ENCODE measurements at regions not wholly inside any gene's neighbourhood (a gene's known extent, or its start where the extent isn't known, plus 50 kb on each side); places are given as distances from the start of the nearest gene placed in this dataset.

DNA sequence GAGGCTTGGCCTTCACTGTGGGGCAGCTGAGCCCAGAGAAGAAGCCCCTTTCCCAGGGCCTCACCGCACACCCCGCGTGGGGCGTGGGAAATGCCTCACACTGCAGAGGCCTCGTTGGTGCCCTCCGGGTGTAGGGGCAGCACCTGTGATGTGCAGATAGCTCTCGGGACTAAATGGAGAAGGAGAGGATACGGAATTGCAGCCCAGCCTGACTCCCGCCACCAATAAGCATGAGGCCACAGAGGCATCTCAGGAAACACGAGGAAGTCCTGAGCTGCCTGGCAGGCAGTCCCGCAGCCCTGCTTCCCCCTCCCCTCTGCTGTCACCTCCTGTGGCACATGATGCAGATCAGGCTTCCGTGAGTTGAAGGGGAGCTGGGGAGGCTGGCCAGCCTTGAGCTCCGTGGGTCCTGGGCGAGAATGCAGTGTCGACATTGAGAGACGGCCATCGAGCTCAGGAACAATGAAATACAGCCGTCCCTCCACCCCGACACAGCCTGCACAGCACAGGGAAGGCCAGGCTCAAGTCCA lies 59.6 kb upstream of the PPP2R2D start:
- no peak overlapping the region for H3K27ac ChIP-seq (ENCODE audit: poor library complexity, severe bottlenecking)
- no peak overlapping the region for H3K4me3 ChIP-seq (ENCODE audit: severe bottlenecking)
- H3K27me3 ChIP-seq (ENCODE audit: insufficient read depth, poor library complexity, severe bottlenecking): peaks cover 3% of the 10 kb centered on the region
- DNase-seq (ENCODE audit: low spot score) (peak; percentile 29), ATAC-seq (ENCODE audit: low read depth) (no peak)
- TF ChIP-seq, protein P1, sequence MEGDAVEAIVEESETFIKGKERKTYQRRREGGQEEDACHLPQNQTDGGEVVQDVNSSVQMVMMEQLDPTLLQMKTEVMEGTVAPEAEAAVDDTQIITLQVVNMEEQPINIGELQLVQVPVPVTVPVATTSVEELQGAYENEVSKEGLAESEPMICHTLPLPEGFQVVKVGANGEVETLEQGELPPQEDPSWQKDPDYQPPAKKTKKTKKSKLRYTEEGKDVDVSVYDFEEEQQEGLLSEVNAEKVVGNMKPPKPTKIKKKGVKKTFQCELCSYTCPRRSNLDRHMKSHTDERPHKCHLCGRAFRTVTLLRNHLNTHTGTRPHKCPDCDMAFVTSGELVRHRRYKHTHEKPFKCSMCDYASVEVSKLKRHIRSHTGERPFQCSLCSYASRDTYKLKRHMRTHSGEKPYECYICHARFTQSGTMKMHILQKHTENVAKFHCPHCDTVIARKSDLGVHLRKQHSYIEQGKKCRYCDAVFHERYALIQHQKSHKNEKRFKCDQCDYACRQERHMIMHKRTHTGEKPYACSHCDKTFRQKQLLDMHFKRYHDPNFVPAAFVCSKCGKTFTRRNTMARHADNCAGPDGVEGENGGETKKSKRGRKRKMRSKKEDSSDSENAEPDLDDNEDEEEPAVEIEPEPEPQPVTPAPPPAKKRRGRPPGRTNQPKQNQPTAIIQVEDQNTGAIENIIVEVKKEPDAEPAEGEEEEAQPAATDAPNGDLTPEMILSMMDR (IDR thresholded peaks at IDR 0.05; ENCODE audit: poor library complexity, severe bottlenecking): no peak
- H3K9me3 ChIP-seq (ENCODE audit: severe bottlenecking): no peaks in the 10 kb centered on the region
- H3K4me1 ChIP-seq (ENCODE audit: insufficient read depth, poor library complexity, severe bottlenecking): no peaks in the 10 kb centered on the region
- H3K36me3 ChIP-seq (ENCODE audit: low read depth): no peaks in the 10 kb centered on the region

DNA sequence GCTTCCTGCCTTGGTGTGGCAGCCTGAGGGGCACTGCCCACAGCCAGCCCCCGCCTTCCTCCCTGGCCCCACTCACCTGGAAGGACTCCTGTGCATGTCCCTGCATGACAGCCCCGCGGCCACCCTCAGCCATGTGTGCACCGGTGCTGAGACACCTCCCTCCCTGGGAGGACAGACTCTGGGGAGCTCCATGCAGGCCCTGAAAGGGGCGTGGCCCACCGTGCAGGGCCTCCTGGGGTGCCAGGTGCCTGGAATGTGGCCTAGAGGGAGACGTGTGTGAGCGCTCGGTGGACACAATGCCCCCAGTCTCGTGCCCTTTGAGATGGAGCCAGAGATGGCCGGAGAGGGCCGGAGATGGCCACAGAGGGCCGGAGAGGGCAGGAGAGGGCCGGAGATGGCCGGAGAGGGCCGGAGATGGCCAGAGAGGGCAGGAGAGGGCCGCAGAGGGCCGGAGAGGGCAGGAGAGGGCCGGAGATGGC lies 59.1 kb upstream of the PPP2R2D start:
- no peaks in the 10 kb centered on the region for H3K36me3 ChIP-seq (ENCODE audit: low read depth)
- TF ChIP-seq, protein P1 (IDR thresholded peaks at IDR 0.05; ENCODE audit: poor library complexity, severe bottlenecking): no peak
- H3K4me1 ChIP-seq (ENCODE audit: insufficient read depth, poor library complexity, severe bottlenecking): no peaks in the 10 kb centered on the region
- no peak overlapping the region for H3K4me3 ChIP-seq (ENCODE audit: severe bottlenecking)
- no peaks in the 10 kb centered on the region for H3K27me3 ChIP-seq (ENCODE audit: insufficient read depth, poor library complexity, severe bottlenecking)
- no peak overlapping the region for H3K27ac ChIP-seq (ENCODE audit: poor library complexity, severe bottlenecking)
- DNase-seq (ENCODE audit: low spot score) (peak; percentile 45), ATAC-seq (ENCODE audit: low read depth) (no peak)
- H3K9me3 ChIP-seq (ENCODE audit: severe bottlenecking): no peaks in the 10 kb centered on the region

DNA sequence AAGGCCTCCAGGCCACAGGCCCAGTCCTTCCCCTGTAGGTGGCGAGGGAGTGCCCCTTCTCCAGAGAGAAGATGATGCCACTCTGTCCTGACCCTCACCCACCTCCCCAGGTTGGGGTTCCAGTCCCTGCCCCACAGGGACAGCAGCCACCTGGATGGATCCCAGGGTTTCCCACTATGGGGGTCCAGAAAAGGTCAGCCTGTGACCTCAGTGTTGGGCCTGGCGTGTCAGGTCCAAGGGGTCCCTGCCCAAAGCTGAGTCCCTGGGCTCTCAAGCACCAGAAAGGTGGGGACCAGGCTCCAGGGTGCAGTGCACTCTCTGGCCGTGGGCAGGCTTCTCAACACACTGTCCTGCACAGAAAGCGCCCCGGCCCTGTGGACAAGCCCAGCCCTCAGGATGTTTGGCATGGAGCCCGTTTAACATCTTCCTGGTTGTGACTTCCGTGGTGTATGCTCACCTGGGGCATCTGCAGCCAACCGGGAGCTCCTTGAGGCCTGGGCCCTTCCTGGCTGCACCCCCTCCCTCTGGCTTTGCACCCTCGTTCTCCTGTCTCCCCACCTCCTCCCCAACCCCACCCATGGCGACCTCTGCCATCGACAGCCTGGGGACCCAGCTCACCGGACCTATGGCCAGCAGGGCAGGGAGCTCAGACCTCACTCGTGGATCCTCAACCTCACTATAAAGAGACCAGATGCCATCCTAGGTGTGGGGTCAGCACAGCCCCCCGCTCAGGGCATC lies 58.3 kb upstream of the PPP2R2D start:
- H3K27me3 ChIP-seq (ENCODE audit: insufficient read depth, poor library complexity, severe bottlenecking): no peaks in the 10 kb centered on the region
- no peaks in the 10 kb centered on the region for H3K9me3 ChIP-seq (ENCODE audit: severe bottlenecking)
- DNase-seq (ENCODE audit: low spot score) (peak; percentile 54), ATAC-seq (ENCODE audit: low read depth) (no peak)
- H3K4me3 ChIP-seq (ENCODE audit: severe bottlenecking): no peak overlapping the region
- TF ChIP-seq, protein P1 (IDR thresholded peaks at IDR 0.05; ENCODE audit: poor library complexity, severe bottlenecking): no peak
- no peaks in the 10 kb centered on the region for H3K4me1 ChIP-seq (ENCODE audit: insufficient read depth, poor library complexity, severe bottlenecking)
- no peak overlapping the region for H3K27ac ChIP-seq (ENCODE audit: poor library complexity, severe bottlenecking)
- no peaks in the 10 kb centered on the region for H3K36me3 ChIP-seq (ENCODE audit: low read depth)

DNA sequence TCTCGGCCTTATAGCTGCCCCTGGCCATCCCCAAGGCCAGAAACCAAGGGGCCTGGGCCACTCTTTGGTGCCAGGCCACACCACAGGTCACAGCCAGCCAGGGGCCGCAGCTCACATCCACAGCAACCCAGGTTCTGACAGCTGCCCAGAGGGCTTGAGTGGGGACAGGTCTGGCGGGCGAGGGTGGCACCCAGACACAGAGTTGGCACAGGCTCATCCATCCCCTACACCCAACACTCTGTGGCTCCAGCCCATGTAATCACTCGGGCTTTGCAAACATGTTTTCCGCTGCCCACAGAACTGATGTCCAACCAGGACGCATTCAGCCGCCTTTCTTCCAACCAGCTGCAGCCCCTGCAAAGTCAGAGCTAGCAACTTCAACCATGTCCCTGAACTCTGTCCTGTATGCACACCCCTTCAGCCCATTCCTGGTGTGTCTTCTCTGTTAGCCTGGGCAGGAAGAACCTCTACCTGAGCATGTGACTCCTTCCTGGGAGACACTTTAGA lies 57.7 kb upstream of the PPP2R2D start:
- Histone ChIP-seq H3K36me3 (ENCODE audit: low read depth) (no peaks in the 10 kb centered on the region), H3K4me1 (ENCODE audit: insufficient read depth, poor library complexity, severe bottlenecking) (no peaks in the 10 kb centered on the region), H3K4me3 (ENCODE audit: severe bottlenecking) (no peak overlapping the region), H3K27ac (ENCODE audit: poor library complexity, severe bottlenecking) (no peak overlapping the region), H3K27me3 (ENCODE audit: insufficient read depth, poor library complexity, severe bottlenecking) (no peaks in the 10 kb centered on the region), H3K9me3 (ENCODE audit: severe bottlenecking) (no peaks in the 10 kb centered on the region)
- DNase-seq (ENCODE audit: low spot score) (peak; percentile 35), ATAC-seq (ENCODE audit: low read depth) (no peak)
- TF ChIP-seq, protein P1 (IDR thresholded peaks at IDR 0.05; ENCODE audit: poor library complexity, severe bottlenecking): no peak

DNA sequence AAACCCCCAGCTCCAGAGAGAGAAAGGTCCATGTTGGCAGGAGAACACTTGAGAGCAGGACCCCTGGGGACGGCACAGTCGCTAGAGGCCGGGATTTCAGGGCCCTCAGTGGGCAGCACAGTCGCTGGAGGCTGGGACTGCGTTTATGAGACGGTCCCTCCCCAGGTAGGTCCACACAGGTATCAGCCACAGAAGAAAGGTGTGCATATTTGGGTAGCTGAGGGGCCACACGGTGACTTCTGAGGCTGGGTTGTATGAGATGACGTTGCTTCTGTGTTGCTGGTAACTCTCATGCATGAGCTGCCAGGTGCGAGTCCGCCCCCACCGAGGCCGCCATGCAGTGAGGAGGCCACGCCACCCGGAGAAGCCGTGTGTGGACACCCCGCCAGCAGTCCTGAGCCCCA lies 56.9 kb upstream of the PPP2R2D start:
- no peaks in the 10 kb centered on the region for H3K36me3 ChIP-seq (ENCODE audit: low read depth)
- no peak for ATAC-seq (ENCODE audit: low read depth)
- DNase-seq (ENCODE audit: low spot score): peak; percentile 29
- TF ChIP-seq, protein P1 (IDR thresholded peaks at IDR 0.05; ENCODE audit: poor library complexity, severe bottlenecking): no peak
- H3K27me3 ChIP-seq (ENCODE audit: insufficient read depth, poor library complexity, severe bottlenecking): no peaks in the 10 kb centered on the region
- no peaks in the 10 kb centered on the region for H3K9me3 ChIP-seq (ENCODE audit: severe bottlenecking)
- H3K4me1 ChIP-seq (ENCODE audit: insufficient read depth, poor library complexity, severe bottlenecking): no peaks in the 10 kb centered on the region
- no peak overlapping the region for H3K27ac ChIP-seq (ENCODE audit: poor library complexity, severe bottlenecking)
- no peak overlapping the region for H3K4me3 ChIP-seq (ENCODE audit: severe bottlenecking)
